Brain microvascular endothelial cell (primary cell): ENCODE measurements at regions not wholly inside any gene's neighbourhood (a gene's known extent, or its start where the extent isn't known, plus 50 kb on each side); places are given as distances from the start of the nearest gene placed in this dataset.

ENCODE experiments used
- DNase-seq: peaks from one replicate; pipeline ENCODE4 v3.0.0-alpha.2; 2020
- H3K27ac ChIP-seq: fragments of 250-450 bp; sonication (Bioruptor Pico); 2 replicates; pipeline ENCODE4 v1.5.1; 2020; ENCODE audit warnings: mild to moderate bottlenecking, moderate library complexity
- H3K27me3 ChIP-seq: fragments of 250-450 bp; sonication (Bioruptor Pico); replicated peaks from 2 replicates; pipeline ENCODE4 v1.5.1; 2020; ENCODE audit warnings: mild to moderate bottlenecking
- H3K36me3 ChIP-seq: fragments of 250-450 bp; sonication (Bioruptor Pico); replicated peaks from 2 replicates; pipeline ENCODE4 v1.5.1; 2020; ENCODE audit warnings: mild to moderate bottlenecking
- H3K4me3 ChIP-seq: 2 replicates; pipeline ENCODE4 v1.5.1; 2011; ENCODE audit warnings: low read depth, mild to moderate bottlenecking, control low read depth, low read length, moderate library complexity
- CTCF ChIP-seq: IDR thresholded peaks from 2 replicates; pipeline ENCODE4 v1.5.1; 2011; ENCODE audit warnings: low read depth, mild to moderate bottlenecking, moderate library complexity, low read length, control low read depth, inconsistent platforms; ENCODE audit errors: missing control alignments
- in situ Hi-C: cut with HindIII; loops from 2 replicates; pipeline ENCODE4 v1.10.0; 2017; ENCODE audit warnings: low sequenced_read_pairs, low pct_ligation_motif_present

- TF ChIP-seq CTCF = no peak
- in situ Hi-C loops = no loop called here
- Histone ChIP-seq H3K4me3 (no peak overlapping the region), H3K36me3 (no peaks in the 10 kb centered on the region), H3K27me3 (no peaks in the 10 kb centered on the region), H3K27ac (no peak overlapping the region)
- no peak for DNase-seq
Measured at GRCh38 chr18:62450175-62450545, 72.7 kb upstream of the ZCCHC2 start.

GRCh38 chr18:62450546-62451410 lies 72.0 kb upstream of the ZCCHC2 start:
- H3K27me3 ChIP-seq = no peaks in the 10 kb centered on the region
- DNase-seq = peak; percentile 80
- in situ Hi-C loops = no loop called here
- no peak for TF ChIP-seq CTCF
- peak overlapping the region; percentile 17 for H3K27ac ChIP-seq
- no peaks in the 10 kb centered on the region for H3K36me3 ChIP-seq
- no peak overlapping the region for H3K4me3 ChIP-seq

- no peak overlapping the region for H3K27ac ChIP-seq
- no peak for DNase-seq
- TF ChIP-seq CTCF = no peak
- H3K4me3 ChIP-seq = no peak overlapping the region
- H3K36me3 ChIP-seq = no peaks in the 10 kb centered on the region
- H3K27me3 ChIP-seq = no peaks in the 10 kb centered on the region
- in situ Hi-C loops = no loop called here
Measured at GRCh38 chr18:62452280-62452831, 70.5 kb upstream of the ZCCHC2 start.

GRCh38 chr18:62453864-62454263 lies 69.0 kb upstream of the ZCCHC2 start:
- in situ Hi-C loops = no loop called here
- H3K36me3 ChIP-seq = no peaks in the 10 kb centered on the region
- H3K27me3 ChIP-seq = no peaks in the 10 kb centered on the region
- no peak for TF ChIP-seq CTCF
- H3K4me3 ChIP-seq = no peak overlapping the region
- H3K27ac ChIP-seq = no peak overlapping the region
- DNase-seq = no peak

- DNase-seq = no peak
- no peaks in the 10 kb centered on the region for H3K27me3 ChIP-seq
- in situ Hi-C loops = no loop called here
- TF ChIP-seq CTCF = no peak
- no peak overlapping the region for H3K4me3 ChIP-seq
- H3K27ac ChIP-seq = no peak overlapping the region
- no peaks in the 10 kb centered on the region for H3K36me3 ChIP-seq
Measured at GRCh38 chr18:62454527-62454926, 68.3 kb upstream of the ZCCHC2 start.
